H9 (cell line): ENCODE measurements at regions not wholly inside any gene's neighbourhood (a gene's known extent, or its start where the extent isn't known, plus 50 kb on each side); places are given as distances from the start of the nearest gene placed in this dataset.

Source experiments
- DNase-seq: peaks from one replicate; pipeline ENCODE4 v3.0.0-alpha.2; 2017
- H2AFZ ChIP-seq: one replicate; pipeline ENCODE4 v1.6.1; 2013; ENCODE audit warnings: mild to moderate bottlenecking, low read length, control low read depth, moderate library complexity
- H2AK5ac ChIP-seq: 2 replicates; pipeline ENCODE4 v1.6.1; 2013; ENCODE audit warnings: low read length, control low read depth, mixed read lengths; ENCODE audit not compliant: insufficient read length
- H2BK120ac ChIP-seq: one replicate; pipeline ENCODE4 v1.6.1; 2013; ENCODE audit warnings: low read depth, mild to moderate bottlenecking, low read length, control low read depth, inconsistent platforms; ENCODE audit not compliant: poor library complexity, severe bottlenecking
- H2BK12ac ChIP-seq: 2 replicates; pipeline ENCODE4 v1.6.1; 2013; ENCODE audit warnings: low read length, control low read depth, mixed read lengths, low read depth; ENCODE audit not compliant: insufficient read length
- H2BK15ac ChIP-seq: 2 replicates; pipeline ENCODE4 v1.6.1; 2013; ENCODE audit warnings: low read depth, low read length, control low read depth
- H2BK20ac ChIP-seq: one replicate; pipeline ENCODE4 v1.6.1; 2013; ENCODE audit warnings: low read depth, mild to moderate bottlenecking, low read length, control low read depth, inconsistent platforms; ENCODE audit not compliant: poor library complexity, severe bottlenecking
- H2BK5ac ChIP-seq: 2 replicates; pipeline ENCODE4 v1.6.1; 2013; ENCODE audit warnings: low read length, control low read depth, mixed read lengths; ENCODE audit not compliant: insufficient read length
- H3K14ac ChIP-seq: 2 replicates; pipeline ENCODE4 v1.6.1; 2013; ENCODE audit warnings: low read length, control low read depth; ENCODE audit not compliant: insufficient read depth
- H3K18ac ChIP-seq: 2 replicates; pipeline ENCODE4 v1.6.1; 2013; ENCODE audit warnings: low read depth, mild to moderate bottlenecking, mixed read lengths, low read length, control low read depth; ENCODE audit not compliant: insufficient read length
- H3K23ac ChIP-seq: 2 replicates; pipeline ENCODE4 v1.6.1; 2013; ENCODE audit warnings: low read length, control low read depth, mixed read lengths, low read depth; ENCODE audit not compliant: insufficient read length
- H3K23me2 ChIP-seq: 2 replicates; pipeline ENCODE4 v1.6.1; 2013; ENCODE audit warnings: low read depth, mild to moderate bottlenecking, mixed read lengths, low read length, control low read depth; ENCODE audit not compliant: insufficient read length, poor library complexity, severe bottlenecking
- H3K27ac ChIP-seq: 2 replicates; pipeline ENCODE4 v1.5.1; 2013; ENCODE audit warnings: low read length, control low read depth, mixed read lengths, low read depth; ENCODE audit not compliant: insufficient read length
- H3K27me3 ChIP-seq: 2 replicates; pipeline ENCODE4 v1.6.1; 2013; ENCODE audit warnings: low read length, control low read depth, inconsistent platforms; ENCODE audit not compliant: insufficient read depth
- H3K4ac ChIP-seq: 2 replicates; pipeline ENCODE4 v1.6.1; 2013; ENCODE audit warnings: low read depth, mild to moderate bottlenecking, control low read depth, inconsistent platforms, low read length, moderate library complexity
- H3K4me1 ChIP-seq: 2 replicates; pipeline ENCODE4 v1.6.1; 2013; ENCODE audit warnings: low read length, control low read depth, inconsistent platforms; ENCODE audit not compliant: insufficient read depth
- H3K4me2 ChIP-seq: 2 replicates; pipeline ENCODE4 v1.6.1; 2013; ENCODE audit warnings: low read length, control low read depth, mixed read lengths; ENCODE audit not compliant: insufficient read length, insufficient read depth
- H3K56ac ChIP-seq: 2 replicates; pipeline ENCODE4 v1.6.1; 2013; ENCODE audit warnings: low read depth, mild to moderate bottlenecking, mixed read lengths, low read length, control low read depth; ENCODE audit not compliant: insufficient read length
- H3K79me1 ChIP-seq: 2 replicates; pipeline ENCODE4 v1.6.1; 2013; ENCODE audit warnings: low read depth, mild to moderate bottlenecking, moderate library complexity, low read length, control low read depth, inconsistent platforms; ENCODE audit not compliant: insufficient read depth, poor library complexity, severe bottlenecking
- H3K79me2 ChIP-seq: 2 replicates; pipeline ENCODE4 v1.6.1; 2013; ENCODE audit warnings: low read length, control low read depth, inconsistent platforms; ENCODE audit not compliant: insufficient read depth
- H3K9ac ChIP-seq: 2 replicates; pipeline ENCODE4 v1.6.1; 2013; ENCODE audit warnings: low read length, control low read depth, mixed read lengths; ENCODE audit not compliant: insufficient read length; ENCODE audit errors: extremely low read depth
- H3K9me3 ChIP-seq: one replicate; pipeline ENCODE4 v1.6.1; 2013; ENCODE audit warnings: low read depth, low read length, inconsistent platforms; ENCODE audit not compliant: control insufficient read depth
- H3T11ph ChIP-seq: one replicate; pipeline ENCODE4 v1.6.1; 2013; ENCODE audit warnings: mild to moderate bottlenecking, low read length, control low read depth, inconsistent platforms
- H4K20me1 ChIP-seq: one replicate; pipeline ENCODE4 v1.6.1; 2013; ENCODE audit not compliant: control insufficient read depth, insufficient read length, insufficient read depth
- H4K5ac ChIP-seq: 2 replicates; pipeline ENCODE4 v1.6.1; 2013; ENCODE audit warnings: low read depth, mild to moderate bottlenecking, mixed read lengths, low read length, control low read depth; ENCODE audit not compliant: insufficient read length
- H4K8ac ChIP-seq: replicated peaks from 2 replicates; pipeline ENCODE4 v1.6.1; 2013; ENCODE audit warnings: low read length, control low read depth, mixed read lengths, low read depth; ENCODE audit not compliant: insufficient read length
- H4K91ac ChIP-seq: 2 replicates; pipeline ENCODE4 v1.6.1; 2013; ENCODE audit warnings: low read depth, mild to moderate bottlenecking, moderate library complexity, mixed read lengths, low read length, control low read depth; ENCODE audit not compliant: insufficient read length
- H3K27ac Mint-ChIP-seq, 3 experiments: 2 replicates in 2 of 3; 3 replicates in 1 of 3; pipeline ENCODE4 v1.8.0; 2020 to 2021; ENCODE audit warnings: mixed read lengths in 3 of 3, mild to moderate bottlenecking in 1 of 3, moderate library complexity in 1 of 3
- H3K27me3 Mint-ChIP-seq: 2 replicates; pipeline ENCODE4 v1.8.0; 2021; ENCODE audit warnings: low read depth, mild to moderate bottlenecking, moderate library complexity, mixed read lengths
- H3K36me3 Mint-ChIP-seq, 3 experiments: 2 replicates in 2 of 3; 3 replicates in 1 of 3; pipeline ENCODE4 v1.8.0; 2020 to 2021; ENCODE audit warnings: low read depth in 3 of 3, mixed read lengths in 3 of 3; ENCODE audit not compliant: insufficient read depth in 1 of 3
- H3K4me1 Mint-ChIP-seq, 2 experiments: 2 replicates each; pipeline ENCODE4 v1.8.0; 2020; ENCODE audit warnings: mixed read lengths in 2 of 2
- H3K4me3 Mint-ChIP-seq, 2 experiments: 2 replicates in 1 of 2; 3 replicates in 1 of 2; pipeline ENCODE4 v1.8.0; 2020 to 2021; ENCODE audit warnings: mild to moderate bottlenecking in 2 of 2, mixed read lengths in 2 of 2, moderate library complexity in 1 of 2
- H3K9me3 Mint-ChIP-seq, 2 experiments: 2 replicates in 1 of 2; 3 replicates in 1 of 2; pipeline ENCODE4 v1.8.0; 2020; ENCODE audit warnings: mild to moderate bottlenecking in 2 of 2, mixed read lengths in 2 of 2, moderate library complexity in 1 of 2
- WGBS: extraction: QIAGEN DNeasy Blood & Tissue Kit; methylation state at CpG from one replicate; pipeline ENCODE4 v1.1.7; 2013; ENCODE audit warnings: missing lambda C conversion rate, low lambda C conversion rate, mixed read lengths; ENCODE audit not compliant: insufficient read length; ENCODE audit errors: extremely low coverage; 5-methylcytosine and 5-hydroxymethylcytosine counted together
- TF ChIP-seq, protein P1 (sequence below): fragments of 200-600 bp; sonication (generic); conservative IDR thresholded peaks from 3 replicates; pipeline ENCODE4 v1.8.0; 2021; ENCODE audit warnings: antibody characterized with exemption, mild to moderate bottlenecking

DNA sequence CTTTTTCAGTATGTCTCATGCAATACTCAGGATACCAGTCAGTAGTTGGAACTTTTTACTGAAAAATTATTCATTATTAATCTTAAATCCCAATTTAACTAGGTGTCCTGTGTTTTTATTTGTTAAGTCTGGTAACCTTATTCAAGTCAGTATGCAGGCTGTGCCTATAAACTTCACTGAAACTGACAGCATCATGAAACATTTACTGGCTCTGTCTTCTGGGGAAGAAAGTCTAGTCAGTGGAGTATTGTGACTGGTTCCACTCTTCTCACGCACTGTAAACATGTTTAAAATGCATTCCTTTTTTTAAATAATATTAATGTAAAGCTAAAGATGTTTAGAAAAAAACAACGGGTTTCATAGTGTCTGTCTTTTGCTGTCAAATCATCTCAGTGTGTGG is 739.7 kb downstream of the LTN1 start:
- no peak overlapping the region for H3K18ac ChIP-seq
- H2BK12ac ChIP-seq, result no peak overlapping the region
- no CpG with 5 or more reads among the region's 2 CpGs for WGBS
- H3K56ac ChIP-seq, result no peak overlapping the region
- H2BK20ac ChIP-seq, result no peak overlapping the region
- Mint-ChIP-seq H3K36me3 (no peaks in the 10 kb centered on the region), H3K4me3 (no peak overlapping the region), H3K27me3 (no peaks in the 10 kb centered on the region), H3K9me3 (no peaks in the 10 kb centered on the region), H3K27ac (no peak overlapping the region), H3K4me1 (peaks cover 7 to 8% of the 10 kb centered on the region in 2 experiments)
- H3K27ac ChIP-seq, result no peak overlapping the region
- no peaks in the 10 kb centered on the region for H3K79me2 ChIP-seq
- no peaks in the 10 kb centered on the region for H3K27me3 ChIP-seq
- H2BK15ac ChIP-seq, result no peak overlapping the region
- no peak overlapping the region for H3K23ac ChIP-seq
- no peaks in the 10 kb centered on the region for H3K79me1 ChIP-seq
- no peak overlapping the region for H3K4me2 ChIP-seq
- H4K8ac ChIP-seq, result no peak overlapping the region
- H3K9ac ChIP-seq, result no peak overlapping the region
- no peak overlapping the region for H4K91ac ChIP-seq
- H3K4me1 ChIP-seq, result 0 out of 2 replicates have a peak, but pooled peaks cover 2% of the 10 kb centered on the region
- H4K20me1 ChIP-seq, result no peaks in the 10 kb centered on the region
- H3K4ac ChIP-seq, result no peak overlapping the region
- H2BK5ac ChIP-seq, result no peak overlapping the region
- TF ChIP-seq, protein P1, sequence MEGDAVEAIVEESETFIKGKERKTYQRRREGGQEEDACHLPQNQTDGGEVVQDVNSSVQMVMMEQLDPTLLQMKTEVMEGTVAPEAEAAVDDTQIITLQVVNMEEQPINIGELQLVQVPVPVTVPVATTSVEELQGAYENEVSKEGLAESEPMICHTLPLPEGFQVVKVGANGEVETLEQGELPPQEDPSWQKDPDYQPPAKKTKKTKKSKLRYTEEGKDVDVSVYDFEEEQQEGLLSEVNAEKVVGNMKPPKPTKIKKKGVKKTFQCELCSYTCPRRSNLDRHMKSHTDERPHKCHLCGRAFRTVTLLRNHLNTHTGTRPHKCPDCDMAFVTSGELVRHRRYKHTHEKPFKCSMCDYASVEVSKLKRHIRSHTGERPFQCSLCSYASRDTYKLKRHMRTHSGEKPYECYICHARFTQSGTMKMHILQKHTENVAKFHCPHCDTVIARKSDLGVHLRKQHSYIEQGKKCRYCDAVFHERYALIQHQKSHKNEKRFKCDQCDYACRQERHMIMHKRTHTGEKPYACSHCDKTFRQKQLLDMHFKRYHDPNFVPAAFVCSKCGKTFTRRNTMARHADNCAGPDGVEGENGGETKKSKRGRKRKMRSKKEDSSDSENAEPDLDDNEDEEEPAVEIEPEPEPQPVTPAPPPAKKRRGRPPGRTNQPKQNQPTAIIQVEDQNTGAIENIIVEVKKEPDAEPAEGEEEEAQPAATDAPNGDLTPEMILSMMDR, result no peak
- H2BK120ac ChIP-seq, result no peak overlapping the region
- no peak for DNase-seq
- no peak overlapping the region for H2AK5ac ChIP-seq
- no peaks in the 10 kb centered on the region for H3K23me2 ChIP-seq
- no peak overlapping the region for H2AFZ ChIP-seq
- no peaks in the 10 kb centered on the region for H3K9me3 ChIP-seq
- no peak overlapping the region for H3K14ac ChIP-seq
- H4K5ac ChIP-seq, result no peak overlapping the region
- H3T11ph ChIP-seq, result no peak overlapping the region
